HG02610 (cell line): ENCODE measurements at regions not wholly inside any gene's neighbourhood (a gene's known extent, or its start where the extent isn't known, plus 50 kb on each side); places are given as distances from the start of the nearest gene placed in this dataset.

Source experiments
- ATAC-seq: cut with Tn5 transposase; IDR thresholded peaks from one replicate; pipeline ENCODE4 v1.9.1; 2021; ENCODE audit warnings: mild to moderate bottlenecking, moderate library complexity; ENCODE audit not compliant: unreplicated experiment

GRCh38 chr12:28933176-28933575 is 215.9 kb upstream of the FAR2 start:
- no peak for ATAC-seq

DNA sequence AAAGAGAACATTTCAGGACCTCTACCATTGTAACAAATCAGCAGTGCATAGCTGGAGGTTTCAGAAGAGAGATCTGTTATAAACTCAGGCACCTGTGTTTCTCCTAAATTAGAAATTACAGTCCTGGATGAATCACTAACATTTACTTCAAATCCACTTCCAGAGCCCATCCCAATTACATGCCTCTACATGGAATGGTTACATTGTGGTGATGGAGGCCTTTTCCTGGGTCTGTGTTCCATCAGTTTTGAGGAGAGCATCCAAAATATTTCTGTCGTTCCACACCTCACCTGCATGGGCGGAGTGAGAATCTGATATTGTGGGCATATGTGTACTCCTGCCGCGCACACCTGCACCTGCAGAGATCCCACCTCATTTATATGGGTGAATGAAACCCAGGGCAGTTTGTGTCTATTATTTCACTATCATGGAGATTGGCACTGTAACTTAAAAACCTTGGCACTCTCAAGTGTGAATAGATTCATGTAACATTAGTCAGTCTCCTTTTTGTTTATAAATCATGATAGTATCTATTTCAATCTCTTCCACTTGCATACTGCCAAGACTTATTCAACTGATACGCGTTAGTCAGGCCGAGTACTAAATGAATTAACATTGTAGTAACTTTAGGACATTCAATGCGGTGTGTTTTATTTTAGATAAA is 215.1 kb upstream of the FAR2 start:
- no peak for ATAC-seq

DNA sequence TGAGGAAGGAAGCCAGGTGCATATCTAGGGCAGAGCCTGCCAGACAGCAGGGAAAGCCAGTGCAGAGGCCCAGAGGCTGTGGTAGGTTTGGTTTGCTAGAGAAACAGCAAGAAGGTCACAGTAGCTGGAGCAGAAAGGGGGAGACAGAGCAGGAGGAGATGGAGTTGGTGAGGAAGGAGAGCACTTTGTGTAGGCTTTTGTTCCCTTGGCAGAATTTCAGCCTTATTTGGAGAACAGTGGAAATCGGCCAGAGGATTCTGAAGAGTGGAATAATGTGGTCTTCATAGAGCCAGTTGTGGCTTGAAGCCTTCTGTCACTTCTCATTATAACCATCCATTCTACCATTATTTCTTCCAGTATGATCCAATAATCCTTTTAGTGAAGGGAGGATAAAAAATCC is 212.9 kb upstream of the FAR2 start:
- ATAC-seq, result no peak

DNA sequence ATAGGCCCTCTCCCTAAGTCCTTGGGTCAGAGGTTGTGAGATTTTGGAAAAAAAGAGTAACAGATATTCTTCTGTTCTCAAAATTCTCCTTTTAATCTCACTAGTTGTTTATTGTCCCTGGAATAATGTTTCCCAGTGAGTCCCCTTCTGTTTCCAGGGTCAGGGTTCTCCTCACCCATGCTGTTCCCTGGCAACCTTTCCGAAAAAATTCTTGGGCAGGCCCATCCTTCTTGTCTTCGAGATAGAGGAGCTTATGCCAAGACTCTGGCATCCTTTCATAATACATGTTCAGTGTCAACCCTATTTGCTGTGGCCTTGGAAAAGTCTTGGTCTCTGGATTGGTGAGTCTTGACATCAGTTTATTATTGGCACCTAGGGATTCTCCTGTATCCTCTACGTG is 212.4 kb upstream of the FAR2 start:
- ATAC-seq, result no peak

GRCh38 chr12:28937196-28937595 is 211.9 kb upstream of the FAR2 start:
- ATAC-seq, result no peak

DNA sequence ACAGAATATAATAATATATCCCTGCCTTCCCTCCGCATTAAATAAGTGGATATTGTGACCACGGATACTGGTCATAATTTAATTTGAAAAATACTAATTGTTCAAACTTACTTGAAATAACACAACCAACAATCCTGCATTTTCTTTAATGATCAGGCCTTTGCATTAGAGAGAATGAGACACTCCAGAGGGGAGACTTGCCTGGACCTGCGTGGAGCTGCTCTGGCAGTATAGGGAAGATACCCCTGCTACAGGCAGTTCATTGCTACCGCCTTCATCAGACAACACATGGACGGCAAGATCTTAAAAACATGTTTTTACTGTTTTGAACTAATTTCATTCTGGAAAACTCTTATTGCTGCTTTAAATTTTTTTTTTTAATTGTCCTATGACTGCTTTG is 211.0 kb upstream of the FAR2 start:
- no peak for ATAC-seq

DNA sequence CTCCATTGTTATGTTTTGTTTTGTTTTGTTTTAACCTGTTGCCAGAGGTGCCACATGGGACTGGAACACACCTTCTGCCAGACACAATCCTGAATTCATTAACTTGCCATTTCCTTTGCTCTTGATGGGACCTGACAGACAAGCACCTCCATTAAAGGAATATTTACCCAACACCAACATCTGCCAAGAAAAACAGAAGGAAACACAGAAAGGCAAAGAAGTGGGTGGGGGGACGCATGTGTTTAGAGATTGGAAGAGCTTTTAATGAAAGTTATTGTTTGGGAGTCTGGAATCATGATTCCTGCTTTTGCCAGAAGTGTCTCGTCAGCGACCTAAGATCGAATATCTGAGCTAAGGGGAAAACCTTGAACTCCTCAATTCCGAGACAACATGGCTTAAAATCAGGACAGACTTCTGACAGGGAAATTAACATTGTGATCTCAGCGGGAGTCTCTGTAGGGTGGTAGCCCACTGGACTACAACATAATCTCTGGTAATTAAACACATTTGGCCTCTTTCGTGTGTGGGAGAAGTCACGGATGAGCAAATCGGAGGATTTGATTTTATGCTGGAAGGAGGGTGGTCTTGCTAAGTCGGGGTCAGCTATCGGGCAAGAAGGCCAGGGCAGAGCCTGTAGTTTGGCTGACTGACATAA is 210.4 kb upstream of the FAR2 start:
- no peak for ATAC-seq

DNA sequence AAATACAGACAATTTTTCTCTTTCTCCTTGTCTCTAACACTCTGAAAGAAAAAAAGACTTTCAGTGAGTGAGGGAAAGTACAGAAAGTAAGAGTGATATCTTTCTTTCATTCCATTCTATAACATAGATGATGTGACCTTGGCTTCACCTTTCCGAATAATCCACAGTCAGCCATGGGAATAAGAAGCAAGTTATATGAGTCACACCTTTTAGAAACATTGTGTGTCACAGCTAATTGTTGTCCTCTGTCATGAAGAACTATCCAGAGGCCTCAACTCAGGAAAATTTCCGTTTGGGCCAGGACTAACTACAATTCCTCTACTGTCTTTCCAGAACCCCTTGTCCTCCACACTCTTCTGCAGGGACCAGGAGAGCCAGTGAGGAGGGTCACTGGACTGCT is 209.7 kb upstream of the FAR2 start:
- ATAC-seq, result no peak

DNA sequence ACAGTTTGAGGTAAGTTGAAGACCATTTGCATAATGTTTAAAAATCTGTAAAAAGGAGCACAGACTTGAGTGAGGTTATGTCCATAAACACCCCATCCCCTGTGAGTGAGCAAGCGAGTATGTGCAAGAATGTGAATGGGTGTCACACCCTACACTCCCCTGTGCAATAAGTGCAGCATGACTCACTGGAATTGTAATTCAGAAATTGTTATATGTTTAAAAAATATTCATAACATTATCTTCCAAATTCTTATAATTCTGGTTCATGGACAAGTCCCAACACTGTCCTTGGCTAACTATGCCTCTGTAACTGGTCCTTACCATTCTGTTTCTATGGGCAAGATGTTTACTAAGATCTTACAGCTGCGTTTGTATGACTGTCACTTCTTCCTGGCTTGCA is 207.8 kb upstream of the FAR2 start:
- ATAC-seq, result no peak

- no peak for ATAC-seq
These were observed 202.7 kb upstream of the FAR2 start for GRCh38 chr12:28946361-28946760.

DNA sequence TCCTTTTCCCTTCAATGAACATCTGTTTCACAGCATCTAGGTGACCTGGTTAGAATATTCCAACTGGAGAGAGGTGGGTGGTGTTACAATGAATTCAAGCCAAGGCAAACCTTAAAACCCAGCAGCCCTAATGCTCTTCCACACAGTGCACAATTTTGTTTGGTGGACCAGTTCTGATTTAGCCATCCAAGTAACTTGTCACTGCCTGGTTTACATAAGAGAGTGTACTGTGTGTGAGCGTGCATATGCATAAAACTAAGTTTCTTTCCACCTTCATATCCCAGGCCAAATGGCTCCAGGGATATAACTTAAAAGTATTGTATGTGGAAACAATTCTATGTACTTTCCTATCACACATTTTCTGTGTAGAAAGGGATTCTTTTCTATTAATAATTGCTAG is 200.4 kb upstream of the FAR2 start:
- ATAC-seq, result no peak

GRCh38 chr12:28949184-28949583 is 199.9 kb upstream of the FAR2 start:
- no peak for ATAC-seq

DNA sequence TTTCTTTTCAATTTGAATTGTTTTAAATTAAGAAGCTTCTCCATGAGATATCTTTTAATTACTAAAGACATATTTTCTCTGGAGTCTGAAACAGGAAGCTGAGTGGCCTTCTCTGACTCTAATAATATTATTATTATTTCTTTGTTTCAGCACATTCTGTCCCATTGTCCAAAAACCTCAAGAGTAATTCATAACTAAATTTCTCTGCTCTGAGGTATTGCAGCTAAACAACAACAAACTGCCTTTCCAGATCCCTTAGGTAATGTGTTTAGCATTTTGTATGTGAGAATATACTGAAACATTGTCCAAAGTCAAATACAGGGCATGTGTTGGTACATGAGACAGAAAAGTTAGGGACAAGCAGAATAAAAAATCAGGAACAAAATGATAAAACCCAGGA is 199.0 kb upstream of the FAR2 start:
- ATAC-seq, result no peak

GRCh38 chr12:28951935-28952334 is 197.1 kb upstream of the FAR2 start:
- ATAC-seq, result no peak

DNA sequence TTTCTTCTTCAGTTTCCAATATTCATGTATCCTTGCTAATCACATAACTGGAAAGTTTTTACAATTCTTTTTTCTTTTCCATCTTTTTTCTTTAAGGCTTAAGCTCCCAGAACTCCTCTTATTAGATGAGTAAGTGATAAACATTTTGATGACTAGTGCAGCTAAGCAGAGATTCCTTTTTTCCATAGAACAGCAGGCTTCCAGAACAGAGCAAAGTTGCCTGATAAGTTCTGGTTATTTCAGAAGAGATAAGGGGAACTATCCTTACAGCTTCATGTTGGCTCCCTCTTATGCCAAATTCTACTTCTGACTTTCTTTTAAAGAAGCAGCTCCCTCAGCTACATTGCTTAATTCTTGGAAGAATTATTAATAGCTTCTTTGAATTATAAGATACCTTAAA is 194.7 kb upstream of the FAR2 start:
- ATAC-seq, result no peak

GRCh38 chr12:28955491-28955890 is 193.6 kb upstream of the FAR2 start:
- ATAC-seq, result no peak

GRCh38 chr12:28955931-28956330 is 193.1 kb upstream of the FAR2 start:
- no peak for ATAC-seq

DNA sequence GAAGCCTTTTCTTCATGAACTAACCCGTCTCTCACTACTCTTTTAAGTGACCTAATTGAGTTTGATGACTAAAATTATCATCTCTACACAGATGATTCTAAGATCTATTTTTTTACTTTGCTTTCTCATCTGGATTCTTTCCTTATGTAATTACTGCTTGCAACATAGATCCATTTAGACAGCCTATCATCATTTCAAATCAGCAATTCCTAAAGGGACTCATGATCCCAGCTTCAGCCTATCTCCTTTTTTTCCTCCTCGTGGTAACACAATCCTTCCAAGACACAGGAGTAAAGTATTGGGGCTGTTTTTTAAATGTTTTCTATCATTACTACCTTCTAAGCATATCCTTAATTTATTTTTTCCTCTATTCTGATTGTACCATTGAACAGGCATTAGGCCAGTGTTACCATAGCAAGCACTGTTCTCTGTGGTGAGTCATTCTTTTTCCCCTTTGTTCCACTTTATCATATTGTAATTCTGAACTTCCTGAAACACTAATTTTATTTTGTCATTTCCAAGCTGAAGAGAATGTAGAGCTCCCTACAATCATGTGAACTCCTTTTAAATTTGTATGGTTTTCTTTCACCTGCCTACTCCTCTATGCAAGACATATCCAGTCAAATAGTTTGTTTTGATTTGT is 190.4 kb upstream of the FAR2 start:
- no peak for ATAC-seq

- no peak for ATAC-seq
These were observed 187.1 kb upstream of the FAR2 start for GRCh38 chr12:28961948-28962384.

DNA sequence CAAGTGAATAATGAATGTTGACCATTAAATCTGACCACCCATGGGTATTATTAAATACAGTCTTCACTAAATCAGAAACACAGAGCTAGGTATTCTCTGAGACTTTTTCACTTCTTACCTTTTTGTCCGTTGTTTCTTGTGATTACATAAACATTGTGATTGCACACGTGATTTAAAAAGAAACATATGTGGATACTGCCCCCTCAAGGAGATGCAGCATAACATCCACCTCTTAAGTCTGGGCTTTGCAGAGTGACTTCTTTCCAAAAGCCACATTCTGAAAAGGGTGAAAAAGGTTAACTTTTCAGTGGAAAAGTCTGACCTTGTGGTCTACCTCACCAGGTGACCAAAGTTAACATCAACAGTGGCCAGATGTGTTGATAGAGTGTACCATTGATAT is 185.5 kb upstream of the FAR2 start:
- ATAC-seq, result no peak

GRCh38 chr12:28966046-28966780 is 182.9 kb upstream of the FAR2 start:
- no peak for ATAC-seq

GRCh38 chr12:28967426-28967825 is 181.7 kb upstream of the FAR2 start:
- no peak for ATAC-seq
